Psoas muscle (tissue), 7 donors: ENCODE measurements at regions not wholly inside any gene's neighbourhood (a gene's known extent, or its start where the extent isn't known, plus 50 kb on each side); places are given as distances from the start of the nearest gene placed in this dataset.

Experiments used
- ATAC-seq, 4 donors: fragments of 200-7000 bp; cut with Tn5 transposase; one replicate each; pipeline ENCODE4 v1.9.1; 2020; ENCODE audit warnings: moderate library complexity in 3 of 4, mild to moderate bottlenecking in 2 of 4
- DNase-seq, 2 donors: peaks; one replicate each; pipeline ENCODE4 v3.0.0-alpha.2; 2020
- H3K27ac ChIP-seq: fragments of 200-600 bp; one replicate; pipeline ENCODE4 v1.8.0; 2022
- H3K27me3 ChIP-seq, 3 donors: fragments of 200-600 bp in 1 of 3; one replicate each; pipeline versions ENCODE4 v1.6.1 to v1.8.0; 2013 to 2022; ENCODE audit warnings: low read length in 2 of 3, mild to moderate bottlenecking in 2 of 3, moderate library complexity in 1 of 3; ENCODE audit not compliant: insufficient read depth in 3 of 3
- H3K36me3 ChIP-seq, 2 donors: fragments of 200-600 bp in 1 of 2; one replicate each; pipeline versions ENCODE4 v1.6.1 to v1.8.0; 2013 to 2022; ENCODE audit warnings: low read depth in 1 of 2, mild to moderate bottlenecking in 1 of 2, moderate library complexity in 1 of 2; ENCODE audit not compliant: insufficient read depth in 1 of 2
- H3K4me1 ChIP-seq: fragments of 200-600 bp; one replicate; pipeline ENCODE4 v1.8.0; 2022
- H3K4me3 ChIP-seq: fragments of 200-600 bp; one replicate; pipeline ENCODE4 v1.8.0; 2022; ENCODE audit warnings: mild to moderate bottlenecking
- H3K9me3 ChIP-seq: fragments of 200-600 bp; one replicate; pipeline ENCODE4 v1.8.0; 2022
- CTCF ChIP-seq: fragments of 200-600 bp; IDR thresholded peaks from one replicate; pipeline ENCODE4 v1.8.0; 2022; ENCODE audit warnings: antibody characterized with exemption
- WGBS, 3 donors: extraction: QIAGEN DNeasy Blood & Tissue Kit; methylation state at CpG; one replicate each; pipeline versions ENCODE4 v1.1.6 to v1.1.7; 2013; 5-methylcytosine and 5-hydroxymethylcytosine counted together
- intact Hi-C, 2 donors: fragments of 100-400 bp; cut with DNase I; formaldehyde crosslinking; loops; one replicate each; pipeline versions ENCODE4 v1.11.0 to v1.14.2; 2022
- donor health status: healthy with polysubstance abuse.
- donor health status: DM: no; HTN: no; CAD: no; lungs with moderate emphysema.
- donor health status: Bipolar disorder and iron deficiency.
- donor health status: healthy.
- donor health status: DM: yes; HTN: yes; CAD: no.
- donor health status: DM: no; HTN: no; CAD: no.
- donor health status: DM: yes; HTN: yes; CAD: no.

GRCh38 chr5:73299665-73300336 is 126.8 kb downstream of the TMEM174 start:
- Histone ChIP-seq H3K4me3 (peak overlapping the region; percentile 42), H3K4me1 (peaks cover 16% of the 10 kb centered on the region), H3K27ac (no peak overlapping the region), H3K9me3 (no peaks in the 10 kb centered on the region), H3K36me3 (no peaks in the 10 kb centered on the region), H3K27me3 (peaks cover 2 to 88% (median 48%) of the 10 kb centered on the region in 3 donors)
- intact Hi-C loops, result loop anchor here in 1 of 2 donors (5.0 kb wide), 1 partner anchor 152 kb away; no protein-coding TSS in a partner anchor
- WGBS, 3 donors, result 6 to 9% (median 8%) methylated on average over 35 of the region's 35 CpGs
- TF ChIP-seq CTCF, result no peak
- no peak for ATAC-seq
- no peak for DNase-seq

- WGBS, 3 donors, result 3% methylated on average over 58 to 66 of the region's 66 CpGs
- no peak overlapping the region for H3K27ac ChIP-seq
- H3K36me3 ChIP-seq, result no peaks in the 10 kb centered on the region
- H3K9me3 ChIP-seq, result no peaks in the 10 kb centered on the region
- H3K4me1 ChIP-seq, result peaks cover 16% of the 10 kb centered on the region
- peak; percentile 34 for TF ChIP-seq CTCF
- intact Hi-C loops, result no loop called here
- peak overlapping the region; percentile 42 for H3K4me3 ChIP-seq
- DNase-seq (no peak), ATAC-seq (peak; percentile 54 to 78 (median 66))
- H3K27me3 ChIP-seq, result peaks cover 2 to 86% (median 48%) of the 10 kb centered on the region in 3 donors
These were observed 126.0 kb downstream of the TMEM174 start for GRCh38 chr5:73298772-73299630.

- DNase-seq, result no peak
- H3K27me3 ChIP-seq, result peaks cover 2 to 80% (median 42%) of the 10 kb centered on the region in 3 donors
- H3K36me3 ChIP-seq, result no peaks in the 10 kb centered on the region
- intact Hi-C loops, result no loop called here
- TF ChIP-seq CTCF, result no peak
- H3K4me1 ChIP-seq, result peaks cover 16% of the 10 kb centered on the region
- H3K27ac ChIP-seq, result no peak overlapping the region
- H3K4me3 ChIP-seq, result peak overlapping the region; percentile 27
- WGBS, 3 donors, result 1 to 5% (median 2%) methylated on average over 42 to 50 of the region's 50 CpGs
- no peak for ATAC-seq
- H3K9me3 ChIP-seq, result no peaks in the 10 kb centered on the region
These were observed 125.3 kb downstream of the TMEM174 start for GRCh38 chr5:73298251-73298771.

GRCh38 chr5:73297430-73297829 is 124.4 kb downstream of the TMEM174 start:
- ATAC-seq, result no peak

More at GRCh38 chr5:73297430-73297829, 124.4 kb downstream of the TMEM174 start:
- intact Hi-C loops, result loop anchor here in 1 of 2 donors (2.0 kb wide), 1 partner anchor 81 kb away; no protein-coding TSS in a partner anchor
- H3K4me1 ChIP-seq, result peaks cover 16% of the 10 kb centered on the region
- H3K9me3 ChIP-seq, result no peaks in the 10 kb centered on the region
- 45 to 60% (median 47%) methylated on average over 5 of the region's 5 CpGs for WGBS, 3 donors
- no peak overlapping the region for H3K4me3 ChIP-seq
- H3K27me3 ChIP-seq, result peaks cover 2 to 71% (median 40%) of the 10 kb centered on the region in 3 donors
- no peak for TF ChIP-seq CTCF
- no peaks in the 10 kb centered on the region for H3K36me3 ChIP-seq
- H3K27ac ChIP-seq, result no peak overlapping the region
- no peak for DNase-seq
